Glutamatergic neuron (in vitro differentiated cells): ENCODE measurements at regions not wholly inside any gene's neighbourhood (a gene's known extent, or its start where the extent isn't known, plus 50 kb on each side); places are given as distances from the start of the nearest gene placed in this dataset.

ENCODE experiments used
- DNase-seq: peaks from one replicate; pipeline ENCODE4 v3.0.0; 2022
- H3K27ac Mint-ChIP-seq: one replicate; pipeline ENCODE4 v1.8.0; 2020; ENCODE audit warnings: mild to moderate bottlenecking, mixed read lengths, inconsistent platforms; ENCODE audit not compliant: unreplicated experiment
- H3K27me3 Mint-ChIP-seq: one replicate; pipeline ENCODE4 v1.8.0; 2020; ENCODE audit warnings: mild to moderate bottlenecking, moderate library complexity, mixed read lengths, inconsistent platforms; ENCODE audit not compliant: unreplicated experiment
- H3K36me3 Mint-ChIP-seq: one replicate; pipeline ENCODE4 v1.8.0; 2020; ENCODE audit warnings: mild to moderate bottlenecking, mixed read lengths, inconsistent platforms; ENCODE audit not compliant: unreplicated experiment
- H3K4me1 Mint-ChIP-seq: one replicate; pipeline ENCODE4 v1.8.0; 2020; ENCODE audit warnings: mild to moderate bottlenecking, low read depth, mixed read lengths, inconsistent platforms; ENCODE audit not compliant: unreplicated experiment
- H3K4me3 Mint-ChIP-seq: one replicate; pipeline ENCODE4 v1.8.0; 2020; ENCODE audit warnings: mild to moderate bottlenecking, mixed read lengths, inconsistent platforms; ENCODE audit not compliant: unreplicated experiment
- H3K9me3 Mint-ChIP-seq: one replicate; pipeline ENCODE4 v1.8.0; 2020; ENCODE audit warnings: mild to moderate bottlenecking, moderate library complexity, mixed read lengths, inconsistent platforms; ENCODE audit not compliant: unreplicated experiment
- TF ChIP-seq, protein P1 (sequence below): fragments of 200-600 bp; sonication (generic); IDR thresholded peaks from one replicate; pipeline ENCODE4 v1.5.0; 2021; ENCODE audit not compliant: partially characterized antibody, unreplicated experiment

DNA sequence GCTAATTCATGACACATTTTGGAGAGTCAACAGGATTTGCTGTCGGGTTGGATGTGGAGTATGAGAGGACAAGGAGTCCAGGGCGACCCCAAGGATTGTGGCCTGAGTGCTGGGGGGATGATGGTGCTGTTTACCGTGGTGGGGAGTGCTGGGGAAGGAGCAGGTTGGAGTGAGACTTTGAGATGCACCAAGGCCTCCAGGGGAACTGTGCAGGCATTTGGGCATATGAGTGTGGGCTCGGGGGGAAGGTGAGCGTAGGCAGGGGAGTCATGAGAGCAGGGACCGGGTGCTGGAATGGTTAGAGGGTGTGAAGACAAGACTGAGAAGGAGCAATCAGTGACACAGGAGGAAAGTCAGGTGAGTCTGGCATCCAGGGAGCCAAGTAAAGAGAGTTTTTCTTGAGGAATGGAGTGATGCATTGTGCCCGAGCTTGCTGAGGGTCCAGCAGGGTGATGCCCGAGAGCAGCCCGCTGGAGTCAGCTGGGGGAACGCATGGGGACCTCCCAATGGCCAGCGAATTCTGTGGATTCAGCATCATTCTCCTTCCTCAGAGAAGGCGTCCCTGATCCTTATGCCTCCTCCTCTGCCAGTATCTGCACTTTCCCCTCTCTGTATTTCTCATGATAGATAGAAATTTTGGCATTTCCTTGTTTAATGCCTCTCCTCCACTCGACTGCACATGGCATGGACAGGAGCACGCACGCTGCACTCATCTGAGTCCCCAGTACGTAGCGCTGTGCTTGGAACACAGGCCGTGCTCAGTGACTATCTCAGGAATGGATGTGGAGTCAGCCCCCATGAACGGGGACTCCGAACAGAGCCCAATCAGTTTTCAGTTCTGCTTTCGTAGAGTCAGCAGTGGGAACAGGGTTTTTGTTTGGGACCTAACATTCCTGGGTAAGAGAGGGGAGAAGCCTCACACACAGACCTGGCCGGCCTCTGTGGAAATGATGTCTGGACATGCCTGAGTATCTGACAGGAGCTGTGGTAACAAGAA, 52.1 kb upstream of the ETV3 start:
- Mint-ChIP-seq H3K9me3 (peaks cover 2% of the 10 kb centered on the region), H3K36me3 (peaks cover 5% of the 10 kb centered on the region), H3K27me3 (no peaks in the 10 kb centered on the region), H3K4me1 (peaks cover 4% of the 10 kb centered on the region), H3K27ac (no peak overlapping the region), H3K4me3 (no peak overlapping the region)
- TF ChIP-seq, protein P1, sequence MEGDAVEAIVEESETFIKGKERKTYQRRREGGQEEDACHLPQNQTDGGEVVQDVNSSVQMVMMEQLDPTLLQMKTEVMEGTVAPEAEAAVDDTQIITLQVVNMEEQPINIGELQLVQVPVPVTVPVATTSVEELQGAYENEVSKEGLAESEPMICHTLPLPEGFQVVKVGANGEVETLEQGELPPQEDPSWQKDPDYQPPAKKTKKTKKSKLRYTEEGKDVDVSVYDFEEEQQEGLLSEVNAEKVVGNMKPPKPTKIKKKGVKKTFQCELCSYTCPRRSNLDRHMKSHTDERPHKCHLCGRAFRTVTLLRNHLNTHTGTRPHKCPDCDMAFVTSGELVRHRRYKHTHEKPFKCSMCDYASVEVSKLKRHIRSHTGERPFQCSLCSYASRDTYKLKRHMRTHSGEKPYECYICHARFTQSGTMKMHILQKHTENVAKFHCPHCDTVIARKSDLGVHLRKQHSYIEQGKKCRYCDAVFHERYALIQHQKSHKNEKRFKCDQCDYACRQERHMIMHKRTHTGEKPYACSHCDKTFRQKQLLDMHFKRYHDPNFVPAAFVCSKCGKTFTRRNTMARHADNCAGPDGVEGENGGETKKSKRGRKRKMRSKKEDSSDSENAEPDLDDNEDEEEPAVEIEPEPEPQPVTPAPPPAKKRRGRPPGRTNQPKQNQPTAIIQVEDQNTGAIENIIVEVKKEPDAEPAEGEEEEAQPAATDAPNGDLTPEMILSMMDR, result no peak
- DNase-seq, result no peak

DNA sequence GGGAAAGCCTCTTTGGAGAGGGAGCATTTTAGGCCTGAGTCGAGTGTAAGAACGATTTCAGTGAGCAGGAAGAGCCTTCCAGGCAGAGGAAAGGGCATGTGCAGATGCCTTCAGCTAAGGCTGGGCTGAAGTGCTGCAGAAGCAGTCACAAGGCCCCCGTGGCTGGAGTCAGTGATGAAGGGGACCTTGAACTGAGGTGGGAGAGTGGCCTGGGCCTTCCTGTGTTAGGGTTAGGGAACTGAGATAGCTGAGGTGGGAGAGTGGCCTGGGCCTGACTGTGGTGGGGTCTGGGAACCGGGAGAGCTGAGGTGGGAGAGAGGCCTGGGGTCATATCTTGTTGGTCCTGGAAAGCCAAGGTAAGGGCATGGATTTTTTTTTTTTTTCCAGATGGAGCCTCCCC, 50.9 kb upstream of the ETV3 start:
- DNase-seq, result no peak
- Mint-ChIP-seq H3K27me3 (no peaks in the 10 kb centered on the region), H3K9me3 (peaks cover 2% of the 10 kb centered on the region), H3K4me3 (no peak overlapping the region), H3K4me1 (peaks cover 3% of the 10 kb centered on the region), H3K27ac (no peak overlapping the region), H3K36me3 (peaks cover 5% of the 10 kb centered on the region)
- TF ChIP-seq, protein P1, result no peak
